CD14-positive monocyte (primary cell): ENCODE measurements at regions not wholly inside any gene's neighbourhood (a gene's known extent, or its start where the extent isn't known, plus 50 kb on each side); places are given as distances from the start of the nearest gene placed in this dataset.

ENCODE experiments used
- DNase-seq, 3 donors: peaks; one replicate each; pipeline ENCODE4 v3.0.0-alpha.2; 2011 to 2022
- H2AFZ ChIP-seq: 2 replicates; pipeline ENCODE4 v1.6.0; 2012; ENCODE audit warnings: mild to moderate bottlenecking, low read depth, low read length, inconsistent platforms; ENCODE audit not compliant: insufficient read depth, poor library complexity, severe bottlenecking
- H3K27ac ChIP-seq, 2 donors: 1 replicate in 1 of 2; 2 replicates in 1 of 2; pipeline ENCODE4 v1.5.1; 2012 to 2013; ENCODE audit warnings: low read length in 2 of 2, control low read depth in 1 of 2, inconsistent platforms in 1 of 2, low read depth in 1 of 2, mild to moderate bottlenecking in 1 of 2
- H3K27me3 ChIP-seq, 2 donors: one replicate each; pipeline versions ENCODE4 v1.6.0 to v1.6.1; 2011 to 2013; ENCODE audit warnings: low read length in 2 of 2; ENCODE audit not compliant: control insufficient read depth in 2 of 2, insufficient read depth in 2 of 2
- H3K36me3 ChIP-seq, 2 donors: replicated peaks in 1 of 2; 1 replicate in 1 of 2; 2 replicates in 1 of 2; pipeline versions ENCODE4 v1.5.1 to v1.6.1; 2012 to 2013; ENCODE audit warnings: low read length in 2 of 2, control low read depth in 1 of 2, inconsistent platforms in 1 of 2, mild to moderate bottlenecking in 1 of 2; ENCODE audit not compliant: insufficient read depth in 2 of 2, control insufficient read depth in 1 of 2
- H3K4me1 ChIP-seq, 2 donors: 1 replicate in 1 of 2; 2 replicates in 1 of 2; pipeline versions ENCODE4 v1.5.1 to v1.6.1; 2012 to 2013; ENCODE audit warnings: low read length in 2 of 2, control low read depth in 1 of 2, inconsistent platforms in 1 of 2, mild to moderate bottlenecking in 1 of 2, moderate library complexity in 1 of 2; ENCODE audit not compliant: insufficient read depth in 2 of 2, control insufficient read depth in 1 of 2
- H3K4me2 ChIP-seq: replicated peaks from 2 replicates; pipeline ENCODE3; 2012; ENCODE audit warnings: low read length, moderate library complexity, mild to moderate bottlenecking; ENCODE audit not compliant: poor library complexity, severe bottlenecking; ENCODE audit errors: extremely low read depth
- H3K4me3 ChIP-seq, 3 experiments: fragments of 200-600 bp in 1 of 3; sonication (generic) in 1 of 3; replicated peaks in 1 of 3; 1 replicate in 2 of 3; 2 replicates in 1 of 3; pipeline ENCODE4 v1.5.1; 2011 to 2013; ENCODE audit warnings: low read length in 3 of 3, mild to moderate bottlenecking in 3 of 3, control low read depth in 2 of 3, low read depth in 2 of 3, inconsistent platforms in 1 of 3, moderate library complexity in 1 of 3
- H3K79me2 ChIP-seq: 2 replicates; pipeline ENCODE4 v1.6.0; 2012; ENCODE audit warnings: mild to moderate bottlenecking, control low read depth, inconsistent platforms, low read length, moderate library complexity; ENCODE audit not compliant: insufficient read depth
- H3K9ac ChIP-seq: 2 replicates; pipeline ENCODE4 v1.6.0; 2017; ENCODE audit warnings: low read length, mild to moderate bottlenecking; ENCODE audit not compliant: insufficient read depth, poor library complexity, severe bottlenecking
- H3K9me3 ChIP-seq, 2 donors: replicated peaks in 1 of 2; 1 replicate in 1 of 2; 2 replicates in 1 of 2; pipeline versions ENCODE4 v1.5.1 to v1.6.1; 2012 to 2013; ENCODE audit warnings: low read length in 2 of 2, control low read depth in 1 of 2; ENCODE audit not compliant: control insufficient read depth in 1 of 2, insufficient read depth in 1 of 2
- H4K20me1 ChIP-seq: 2 replicates; pipeline ENCODE4 v1.6.0; 2012; ENCODE audit warnings: mild to moderate bottlenecking, low read length, control low read depth, moderate library complexity; ENCODE audit not compliant: insufficient read depth
- H3K27ac Mint-ChIP-seq, 7 donors: one replicate each; pipeline ENCODE4 v1.8.0; 2020; ENCODE audit warnings: mild to moderate bottlenecking in 7 of 7, mixed read lengths in 7 of 7, moderate library complexity in 6 of 7, inconsistent platforms in 2 of 7
- H3K27me3 Mint-ChIP-seq, 3 donors: one replicate each; pipeline ENCODE4 v1.8.0; 2021 to 2022; ENCODE audit warnings: low read depth in 3 of 3, mild to moderate bottlenecking in 3 of 3, mixed read lengths in 3 of 3, moderate library complexity in 3 of 3, inconsistent platforms in 1 of 3
- H3K36me3 Mint-ChIP-seq, 2 donors: one replicate each; pipeline ENCODE4 v1.8.0; 2020; ENCODE audit warnings: mixed read lengths in 2 of 2, inconsistent platforms in 1 of 2, mild to moderate bottlenecking in 1 of 2
- H3K4me1 Mint-ChIP-seq: one replicate; pipeline ENCODE4 v1.8.0; 2020; ENCODE audit warnings: mild to moderate bottlenecking, mixed read lengths
- H3K4me3 Mint-ChIP-seq, 2 donors: one replicate each; pipeline ENCODE4 v1.8.0; 2020; ENCODE audit warnings: mild to moderate bottlenecking in 2 of 2, mixed read lengths in 2 of 2, moderate library complexity in 1 of 2
- H3K9me3 Mint-ChIP-seq, 7 donors: one replicate each; pipeline ENCODE4 v1.8.0; 2020 to 2022; ENCODE audit warnings: mixed read lengths in 7 of 7, mild to moderate bottlenecking in 6 of 7, moderate library complexity in 6 of 7, inconsistent platforms in 2 of 7
- WGBS: methylation state at CpG from one replicate; pipeline ENCODE4 v1.1.5; 2013; ENCODE audit warnings: missing lambda C conversion rate; ENCODE audit not compliant: insufficient coverage; 5-methylcytosine and 5-hydroxymethylcytosine counted together
- intact Hi-C, 2 donors: fragments of 100-400 bp; cut with micrococcal nuclease; formaldehyde crosslinking; loops; one replicate each; pipeline versions ENCODE4 v1.15.0 to v1.15.1; 2023
- TF ChIP-seq, protein P1 (sequence below): fragments of 200-600 bp; IDR thresholded peaks from one replicate; pipeline ENCODE4 v1.8.0; 2022; ENCODE audit warnings: antibody characterized with exemption, mild to moderate bottlenecking

DNA sequence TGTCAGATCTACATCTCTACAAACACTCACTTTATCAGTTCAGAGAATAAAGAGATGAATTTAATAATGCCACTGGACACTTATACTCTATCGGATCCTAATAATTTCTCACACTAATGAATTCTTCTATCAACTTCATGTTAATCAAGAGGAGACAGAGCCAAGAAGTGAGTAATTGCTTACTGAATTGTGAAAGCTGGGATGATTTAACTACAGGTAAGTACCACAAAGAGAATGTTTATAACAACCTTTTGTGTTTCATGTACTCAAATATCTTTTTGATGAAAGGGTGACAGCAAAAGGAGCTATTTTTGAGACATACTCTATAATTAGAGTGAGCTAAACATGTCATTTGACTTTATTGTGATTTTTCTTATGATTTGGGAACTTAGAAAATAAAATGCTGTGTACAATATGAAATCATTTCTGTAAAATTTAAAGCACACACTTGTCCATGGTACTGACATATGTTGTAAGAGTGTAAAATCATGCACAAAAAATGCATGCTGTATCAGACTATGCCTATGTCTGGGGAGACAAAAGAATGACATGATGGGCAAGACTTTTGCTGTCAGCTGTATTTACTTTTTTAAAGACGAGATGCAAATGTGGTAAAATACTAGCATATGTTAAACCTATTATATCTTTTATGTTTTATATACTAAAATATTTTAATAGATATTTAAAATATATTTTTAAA lies 361.2 kb downstream of the CCER1 start:
- no peaks in the 10 kb centered on the region for H3K9me3 ChIP-seq
- no peaks in the 10 kb centered on the region for H3K79me2 ChIP-seq
- H3K4me2 ChIP-seq: no peak overlapping the region
- H3K9me3 Mint-ChIP-seq: peaks cover 0 to 9% (median 2%) of the 10 kb centered on the region in 7 donors
- H3K9ac ChIP-seq: no peak overlapping the region
- no peaks in the 10 kb centered on the region for H3K36me3 Mint-ChIP-seq
- no peaks in the 10 kb centered on the region for H4K20me1 ChIP-seq
- H3K27ac ChIP-seq: no peak overlapping the region
- no peaks in the 10 kb centered on the region for H3K27me3 ChIP-seq
- no peak overlapping the region for H3K4me3 ChIP-seq
- no peaks in the 10 kb centered on the region for H3K36me3 ChIP-seq
- no peaks in the 10 kb centered on the region for H3K4me1 Mint-ChIP-seq
- intact Hi-C loops: no loop called here
- no peak for DNase-seq
- no peaks in the 10 kb centered on the region for H3K27me3 Mint-ChIP-seq
- no peak overlapping the region for H3K4me3 Mint-ChIP-seq
- TF ChIP-seq, protein P1, sequence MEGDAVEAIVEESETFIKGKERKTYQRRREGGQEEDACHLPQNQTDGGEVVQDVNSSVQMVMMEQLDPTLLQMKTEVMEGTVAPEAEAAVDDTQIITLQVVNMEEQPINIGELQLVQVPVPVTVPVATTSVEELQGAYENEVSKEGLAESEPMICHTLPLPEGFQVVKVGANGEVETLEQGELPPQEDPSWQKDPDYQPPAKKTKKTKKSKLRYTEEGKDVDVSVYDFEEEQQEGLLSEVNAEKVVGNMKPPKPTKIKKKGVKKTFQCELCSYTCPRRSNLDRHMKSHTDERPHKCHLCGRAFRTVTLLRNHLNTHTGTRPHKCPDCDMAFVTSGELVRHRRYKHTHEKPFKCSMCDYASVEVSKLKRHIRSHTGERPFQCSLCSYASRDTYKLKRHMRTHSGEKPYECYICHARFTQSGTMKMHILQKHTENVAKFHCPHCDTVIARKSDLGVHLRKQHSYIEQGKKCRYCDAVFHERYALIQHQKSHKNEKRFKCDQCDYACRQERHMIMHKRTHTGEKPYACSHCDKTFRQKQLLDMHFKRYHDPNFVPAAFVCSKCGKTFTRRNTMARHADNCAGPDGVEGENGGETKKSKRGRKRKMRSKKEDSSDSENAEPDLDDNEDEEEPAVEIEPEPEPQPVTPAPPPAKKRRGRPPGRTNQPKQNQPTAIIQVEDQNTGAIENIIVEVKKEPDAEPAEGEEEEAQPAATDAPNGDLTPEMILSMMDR: no peak
- no peaks in the 10 kb centered on the region for H3K4me1 ChIP-seq
- no peak overlapping the region for H3K27ac Mint-ChIP-seq
- WGBS: no CpG with 5 or more reads among the region's 2 CpGs
- H2AFZ ChIP-seq: no peak overlapping the region

DNA sequence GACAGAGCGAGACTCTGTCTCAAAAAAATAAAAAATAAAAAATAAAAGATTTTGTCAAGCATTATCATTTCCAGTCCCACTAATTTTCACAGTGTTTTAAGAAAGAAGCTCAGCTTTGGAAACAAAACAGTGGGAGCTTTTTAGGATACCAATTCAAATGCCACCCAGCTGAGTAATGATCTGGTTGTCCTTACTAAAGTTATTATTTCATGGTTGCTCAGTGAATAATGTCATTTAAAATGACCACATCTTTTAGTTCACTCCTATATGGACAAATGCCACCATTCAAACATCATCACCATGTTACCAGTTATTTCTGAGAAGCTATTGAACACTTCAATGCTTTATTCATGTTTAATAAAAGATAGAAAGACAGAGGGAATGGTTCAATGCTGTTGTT lies 365.0 kb downstream of the CCER1 start:
- Histone ChIP-seq H3K4me2 (no peak overlapping the region), H3K4me1 (no peaks in the 10 kb centered on the region), H3K79me2 (no peaks in the 10 kb centered on the region), H3K27ac (no peak overlapping the region), H2AFZ (no peak overlapping the region), H4K20me1 (no peaks in the 10 kb centered on the region), H3K9me3 (no peaks in the 10 kb centered on the region), H3K27me3 (no peaks in the 10 kb centered on the region), H3K9ac (no peak overlapping the region), H3K4me3 (no peak overlapping the region), H3K36me3 (no peaks in the 10 kb centered on the region)
- no peak for DNase-seq
- no peak overlapping the region for H3K4me3 Mint-ChIP-seq
- no peak overlapping the region for H3K27ac Mint-ChIP-seq
- no peaks in the 10 kb centered on the region for H3K36me3 Mint-ChIP-seq
- intact Hi-C loops: no loop called here
- no CpG with 5 or more reads among the region's 1 CpG for WGBS
- TF ChIP-seq, protein P1: no peak
- peaks cover 0 to 6% (median 2%) of the 10 kb centered on the region in 7 donors for H3K9me3 Mint-ChIP-seq
- H3K27me3 Mint-ChIP-seq: no peaks in the 10 kb centered on the region
- H3K4me1 Mint-ChIP-seq: no peaks in the 10 kb centered on the region
